Stimulated activated CD4-positive, alpha-beta T cell treated with anti-CD3 and anti-CD28 coated beads, Interleukin-12 subunit alpha, Interleukin-12 subunit beta, amount 100 ng/mL, for 48 hours (primary cell): ENCODE measurements at regions not wholly inside any gene's neighbourhood (a gene's known extent, or its start where the extent isn't known, plus 50 kb on each side); places are given as distances from the start of the nearest gene placed in this dataset.
"Not testable (repeated sequence)": the region's sequence is repeated elsewhere in the genome, so short reads cannot be mapped to it uniquely, and the experiment has no call there.

ENCODE experiments used
- DNase-seq, 3 donors: peaks; one replicate each; pipeline ENCODE4 v3.0.0-alpha.2; 2020; ENCODE audit warnings: low read depth in 2 of 3, low spot score in 1 of 3

DNA sequence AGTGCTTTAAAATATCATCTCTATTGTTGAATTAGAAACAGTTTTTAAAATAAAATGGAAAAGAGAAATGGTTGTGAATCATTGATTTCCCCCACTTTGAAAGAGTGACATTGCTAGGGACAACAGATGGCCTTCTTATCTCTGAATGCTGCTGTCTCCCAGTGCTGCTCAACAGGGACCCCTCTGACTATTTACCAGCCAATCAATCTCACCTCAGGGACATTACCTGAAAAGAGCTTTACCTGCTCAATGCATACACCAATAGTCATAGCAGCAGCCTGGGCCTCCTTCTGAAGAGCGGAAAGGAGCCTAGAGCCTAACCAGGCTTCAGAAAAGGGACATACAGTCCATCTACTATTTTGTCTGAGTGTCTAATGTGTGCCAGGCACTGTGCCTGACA lies 162.8 kb downstream of the CGGBP1 start:
- no peak for DNase-seq

DNA sequence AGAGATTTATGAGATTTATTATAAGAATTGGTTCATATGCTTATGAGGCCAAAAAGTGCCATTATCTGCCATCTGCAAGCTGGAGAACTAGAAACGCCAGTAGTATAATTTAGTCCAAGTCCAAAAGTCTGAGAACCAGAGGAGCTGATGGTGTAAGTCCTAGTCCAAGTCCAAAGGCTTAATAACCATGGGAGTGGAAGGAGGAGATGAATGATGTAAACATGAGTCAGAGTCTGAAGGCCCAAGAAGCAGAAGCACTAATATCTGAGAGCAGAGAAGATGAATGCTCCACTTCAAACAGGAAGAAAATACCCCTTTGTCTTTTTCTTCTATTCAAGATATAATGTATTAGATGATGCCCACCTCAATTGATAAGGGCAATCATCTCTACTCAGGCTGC lies 185.7 kb downstream of the CGGBP1 start:
- DNase-seq = no peak

DNA sequence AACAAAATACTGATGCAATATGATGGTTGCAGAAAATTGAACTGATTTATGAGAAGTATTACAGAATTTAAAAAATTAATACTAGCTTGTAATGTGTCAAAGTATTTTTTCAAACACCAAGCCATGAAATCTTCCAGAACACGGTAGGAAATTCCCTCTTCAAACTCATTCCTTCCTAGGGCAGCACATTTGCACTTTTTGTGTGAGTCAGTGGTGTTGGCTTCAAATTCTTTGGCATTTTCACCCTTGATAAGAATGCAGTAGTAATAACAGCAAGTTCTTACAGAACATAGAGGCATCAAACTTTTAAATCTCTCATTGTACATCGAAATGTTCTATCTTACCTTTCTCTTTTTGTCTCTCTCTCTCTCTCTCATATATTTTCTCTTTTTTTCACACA lies 191.8 kb downstream of the CGGBP1 start:
- DNase-seq = no peak

DNA sequence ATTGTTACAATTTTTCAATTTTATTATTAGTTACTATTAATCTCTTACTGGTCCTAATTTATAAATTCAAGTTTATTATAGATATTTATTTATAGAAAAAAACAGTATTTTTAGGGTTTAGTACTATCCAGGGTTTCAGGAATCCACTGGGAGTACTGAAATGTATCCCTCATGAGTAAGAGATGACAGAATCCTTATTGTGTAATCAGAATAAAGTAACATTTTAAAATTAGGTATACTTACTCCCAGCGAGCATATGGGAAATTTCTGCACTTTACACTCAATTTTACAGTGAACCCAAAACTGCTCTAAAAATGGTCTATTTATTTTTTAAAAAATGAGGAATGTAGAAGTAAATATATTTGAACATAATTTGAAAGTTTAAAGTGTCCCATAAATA lies 202.7 kb downstream of the CGGBP1 start:
- no peak for DNase-seq

DNA sequence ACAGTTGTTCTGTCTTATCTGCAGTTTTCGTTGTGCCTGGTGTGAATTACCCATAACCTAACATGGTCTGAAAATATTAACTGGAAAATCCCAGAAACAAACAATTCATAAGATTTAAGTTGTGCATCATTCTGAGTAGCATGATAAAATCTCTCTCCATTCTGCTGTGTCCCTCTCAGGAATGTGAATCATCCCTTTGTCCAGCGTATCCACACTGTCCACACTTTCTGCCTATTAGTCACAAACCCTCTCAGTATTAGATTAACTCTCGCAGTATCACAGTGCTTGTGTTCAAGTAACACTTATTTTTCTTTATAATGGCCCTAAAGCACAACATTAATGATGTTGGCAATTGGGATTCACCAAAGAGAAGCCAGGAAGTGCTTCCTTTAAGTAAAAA lies 203.2 kb downstream of the CGGBP1 start:
- no peak for DNase-seq

DNA sequence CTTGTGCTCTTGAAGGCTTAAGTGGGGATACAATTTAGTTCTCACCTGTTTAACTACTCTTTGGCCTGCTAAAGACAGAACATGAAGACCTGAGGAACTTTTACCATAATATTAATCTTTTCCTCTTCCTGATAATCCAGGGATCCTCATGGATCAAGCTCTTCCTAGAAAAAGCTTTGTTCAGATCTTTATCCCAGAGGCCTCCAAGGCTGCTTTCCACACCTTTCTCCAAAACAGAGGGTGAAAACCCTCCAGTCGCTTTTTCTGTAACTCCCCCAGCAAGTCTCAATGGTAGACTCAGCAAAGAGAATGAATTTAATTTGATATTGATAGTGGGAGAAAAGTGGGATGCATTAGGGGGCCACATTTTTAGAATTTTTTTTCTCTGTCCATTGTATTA lies 203.6 kb downstream of the CGGBP1 start:
- no peak for DNase-seq

DNA sequence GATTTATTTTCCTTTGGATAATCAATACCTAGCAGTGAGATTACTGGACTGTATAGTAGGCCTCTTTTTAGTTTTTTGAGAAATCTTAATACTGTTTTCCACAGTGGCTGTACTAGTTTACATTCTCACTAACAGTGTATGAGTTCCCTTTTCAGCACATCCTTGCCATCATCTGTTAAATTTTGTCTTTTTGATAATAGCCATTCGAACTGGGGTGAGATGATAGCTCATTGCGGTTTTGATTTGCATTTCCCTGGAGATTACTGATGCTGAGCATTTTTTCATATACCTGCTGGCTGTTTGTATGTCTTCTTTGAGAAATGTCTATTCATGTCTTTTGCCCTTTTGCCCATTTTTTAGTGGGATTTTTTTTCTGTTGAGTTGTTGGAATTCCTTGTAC lies 210.8 kb downstream of the CGGBP1 start:
- no peak for DNase-seq

DNA sequence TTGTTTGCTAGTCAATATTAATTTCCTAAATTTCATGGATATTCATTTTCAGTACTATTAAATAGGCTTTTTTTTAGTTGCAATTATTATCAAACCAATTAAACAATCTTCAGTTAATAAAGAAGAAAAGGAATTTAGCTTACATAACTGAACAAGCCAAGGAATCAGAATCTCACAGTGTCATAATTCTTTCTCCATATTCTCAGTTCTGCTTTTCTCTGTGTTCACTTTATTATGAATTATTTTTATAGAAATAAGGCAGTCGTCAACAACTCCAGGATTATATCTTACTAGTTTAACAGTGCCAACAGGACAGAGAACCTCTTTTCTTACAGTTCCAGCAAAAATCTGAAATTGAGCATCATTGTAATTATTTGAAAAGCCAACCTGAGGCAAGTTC lies 221.7 kb downstream of the CGGBP1 start:
- DNase-seq = no peak

DNA sequence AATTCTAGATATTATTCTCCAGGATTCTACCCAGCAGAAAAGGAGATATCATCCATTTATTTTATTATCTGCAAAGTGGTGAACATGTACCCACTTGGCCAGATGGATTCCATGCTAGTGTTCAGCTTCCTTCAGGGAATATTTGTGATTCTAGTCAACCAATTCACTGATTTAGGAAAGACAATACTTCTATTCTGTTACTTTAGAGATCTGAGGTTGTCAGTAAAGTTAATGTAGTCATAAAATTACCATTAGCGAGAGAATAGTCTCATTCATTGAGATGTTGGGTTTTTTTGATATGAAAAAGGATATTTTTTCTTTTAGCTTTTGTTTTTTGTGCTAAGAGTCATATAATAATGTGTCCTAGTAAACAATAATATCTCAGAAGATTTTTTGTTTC lies 222.8 kb downstream of the CGGBP1 start:
- no peak for DNase-seq

DNA sequence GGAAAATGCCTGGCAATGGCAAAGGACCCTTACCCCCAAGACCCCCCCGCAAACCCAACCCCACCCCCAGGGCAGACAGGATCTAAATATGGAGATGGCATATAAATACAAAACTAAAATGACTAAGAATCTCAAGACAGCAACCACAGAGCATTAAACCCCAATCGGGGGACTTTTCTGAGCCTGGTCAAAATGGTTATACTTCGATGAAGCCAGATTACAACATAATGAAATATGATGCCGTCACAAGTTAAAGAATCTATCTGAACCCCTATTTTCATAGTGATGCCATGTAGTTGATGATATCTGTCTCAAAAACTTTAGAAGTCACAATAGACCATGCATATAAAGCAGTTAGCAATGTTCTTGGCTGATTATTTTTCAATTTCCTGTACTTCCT lies 223.6 kb downstream of the CGGBP1 start:
- DNase-seq = no peak

DNA sequence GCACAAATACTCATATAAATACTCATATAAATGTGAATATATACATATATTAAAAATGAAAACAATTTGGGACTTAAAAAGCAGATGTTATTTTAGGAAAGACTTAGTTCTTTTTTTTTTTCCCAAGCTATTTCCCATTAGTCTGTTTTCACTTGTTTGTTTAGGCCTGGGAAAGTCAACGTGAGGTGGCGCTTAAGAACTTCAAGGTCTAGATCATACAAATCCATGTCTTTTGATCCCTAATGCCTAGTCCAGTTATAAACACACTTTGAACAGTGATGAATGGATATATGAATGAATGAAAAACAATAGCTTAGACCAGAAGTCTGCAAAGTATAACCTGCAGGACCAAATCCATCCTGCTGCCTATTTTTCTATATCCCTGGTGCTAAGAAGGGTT lies 224.5 kb downstream of the CGGBP1 start:
- DNase-seq = no peak

DNA sequence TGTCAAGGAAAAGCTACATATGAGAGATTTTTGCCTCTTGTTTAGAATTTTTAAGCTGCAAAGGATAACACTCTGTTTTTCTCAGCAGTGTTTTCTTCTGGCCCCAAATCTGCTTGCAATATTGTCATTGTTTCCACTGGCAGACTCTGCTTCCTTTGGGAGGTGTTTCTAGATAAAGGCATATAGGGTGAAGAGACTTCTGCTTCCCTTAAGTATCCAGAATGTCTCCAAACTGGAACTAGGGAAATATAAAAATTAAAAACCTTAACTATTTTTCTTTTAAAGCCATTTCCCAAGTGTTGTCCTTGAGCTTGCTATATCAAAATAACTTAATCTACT lies 225.8 kb downstream of the CGGBP1 start:
- DNase-seq = no peak

DNA sequence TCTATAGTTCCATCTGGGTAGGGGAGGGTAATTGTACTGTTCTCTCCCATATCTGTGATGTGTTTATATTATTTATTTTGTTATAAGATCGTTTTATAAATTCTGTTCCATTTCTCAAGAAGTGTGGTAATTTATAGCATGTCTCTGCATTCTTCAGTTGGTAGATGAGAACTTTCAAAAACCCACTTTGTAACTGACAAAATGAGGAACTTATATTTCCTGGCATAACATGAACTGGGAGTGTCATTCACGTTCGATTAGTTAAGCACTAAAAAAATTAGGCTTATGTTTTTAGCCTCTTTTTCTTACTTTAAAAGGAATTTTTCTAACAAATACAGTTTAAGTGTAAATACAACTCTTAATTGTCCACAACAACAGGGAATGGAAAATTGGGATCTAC lies 230.8 kb downstream of the CGGBP1 start:
- DNase-seq = no peak

DNA sequence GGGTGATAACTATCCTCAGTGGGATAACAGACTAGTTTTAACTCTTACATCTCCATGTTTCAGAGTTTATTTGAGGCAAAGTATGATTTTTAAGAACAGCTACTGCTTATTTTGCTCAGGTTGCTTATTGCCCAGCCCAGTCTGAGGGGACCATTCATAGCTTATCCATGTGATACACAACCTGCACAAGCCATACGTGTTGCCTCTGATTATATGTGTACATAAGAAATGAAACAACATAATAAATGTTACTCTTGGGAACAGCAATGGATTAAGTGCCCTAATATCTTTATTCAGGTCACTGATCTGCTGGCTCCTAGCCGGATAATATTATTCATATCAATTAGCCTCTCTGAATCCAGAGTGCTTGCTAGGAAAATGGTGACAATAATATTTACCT lies 236.2 kb downstream of the CGGBP1 start:
- no peak for DNase-seq

DNA sequence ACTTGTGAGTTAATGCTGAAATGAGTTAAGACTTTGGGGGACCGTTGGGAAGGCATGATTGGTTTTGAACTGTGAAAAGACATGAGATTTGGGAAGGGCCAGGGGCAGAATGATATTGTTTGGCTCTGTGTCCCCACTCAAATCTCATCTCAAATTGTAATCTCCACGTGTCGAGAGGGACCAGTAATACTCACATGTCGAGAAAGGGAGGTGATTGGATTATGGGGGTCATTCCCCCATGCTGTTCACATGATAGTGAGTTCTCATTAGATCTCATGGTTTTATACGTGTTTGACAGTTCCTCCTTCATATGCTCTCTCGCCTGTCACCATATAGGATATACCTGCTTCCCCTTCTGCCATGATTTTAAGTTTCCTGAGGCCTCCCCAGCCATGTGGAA lies 245.3 kb downstream of the CGGBP1 start:
- not testable (repeated sequence) for DNase-seq

DNA sequence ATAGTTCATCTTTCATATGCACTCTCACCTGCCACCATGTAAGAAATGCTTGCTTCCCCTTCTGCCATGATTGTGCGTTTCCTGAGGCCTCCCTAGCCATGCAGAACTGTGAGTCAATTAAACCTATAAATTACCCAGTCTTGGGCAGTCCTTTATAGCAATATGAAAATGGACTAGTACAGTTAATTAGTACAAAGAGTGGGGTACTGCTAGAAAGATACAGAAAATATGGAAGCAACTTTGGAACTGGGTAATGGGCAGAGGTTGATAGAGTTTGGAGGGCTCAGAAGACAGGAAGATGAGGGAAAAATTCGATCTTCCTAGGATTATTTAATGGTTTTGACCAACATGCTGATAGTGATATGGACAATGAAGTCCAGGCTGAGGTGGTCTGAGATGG lies 246.9 kb downstream of the CGGBP1 start:
- DNase-seq = no peak

DNA sequence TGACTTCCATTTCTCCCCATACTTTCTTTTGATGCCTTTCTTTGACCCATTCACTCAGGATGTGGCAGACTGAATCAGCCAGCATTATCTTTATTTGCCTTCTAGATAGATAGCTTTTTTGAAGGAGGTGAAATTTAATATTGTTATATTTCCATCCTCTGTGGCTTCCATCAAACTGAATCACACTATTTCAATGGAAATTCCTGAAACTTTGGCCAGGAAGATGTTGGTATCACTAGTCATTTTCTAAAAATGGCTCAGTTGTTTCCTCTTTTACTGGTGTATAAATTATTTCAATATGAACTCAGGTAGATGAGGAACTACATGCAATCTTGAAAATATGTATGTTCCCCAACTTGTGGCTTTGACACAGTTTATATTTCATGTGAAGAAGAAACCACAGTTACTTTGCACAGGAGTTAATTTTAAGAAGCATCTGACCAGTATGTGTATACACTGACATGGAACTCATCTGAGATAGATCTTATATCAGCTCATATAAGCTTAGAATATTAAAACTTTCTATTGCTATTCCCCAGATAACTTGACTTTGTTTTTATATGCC lies 248.3 kb downstream of the CGGBP1 start:
- DNase-seq = no peak

DNA sequence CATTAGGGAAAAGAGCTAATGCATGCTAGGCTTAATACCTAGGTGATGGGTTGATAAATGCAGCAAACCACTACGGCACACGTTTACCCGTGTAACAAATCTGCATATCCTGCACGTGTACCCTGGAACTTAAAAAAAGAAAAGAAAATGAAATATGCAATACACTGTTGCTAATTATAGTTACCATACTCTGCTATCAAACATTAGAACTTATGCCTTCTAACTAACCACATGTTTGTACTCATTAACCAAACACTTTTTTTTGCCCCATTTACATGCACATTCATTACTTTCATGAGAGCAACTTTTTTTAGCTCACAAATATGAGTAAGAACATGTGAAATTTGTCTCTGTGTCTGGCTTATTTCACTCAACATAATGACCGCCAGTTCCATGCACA lies 253.1 kb downstream of the CGGBP1 start:
- DNase-seq = no peak

DNA sequence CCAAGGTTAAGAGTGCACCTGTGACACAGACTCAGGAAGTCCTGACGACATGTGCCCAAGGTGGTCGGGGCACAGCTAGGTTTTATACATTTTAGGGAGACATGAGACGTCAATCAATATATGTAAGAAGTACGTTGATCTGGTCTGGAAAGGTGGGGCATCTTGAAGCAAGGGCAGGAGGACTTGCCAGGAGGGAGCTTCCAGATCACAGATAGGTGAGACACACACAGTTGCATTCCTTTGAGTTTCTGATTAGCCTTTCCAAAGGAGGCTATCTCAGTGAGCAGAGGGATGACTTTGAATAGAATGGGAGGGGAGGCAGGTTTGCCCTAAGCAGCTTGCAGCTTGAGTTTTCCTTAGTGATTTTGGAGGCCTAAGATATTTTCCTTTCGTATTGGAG lies 257.4 kb downstream of the CGGBP1 start:
- no peak for DNase-seq

DNA sequence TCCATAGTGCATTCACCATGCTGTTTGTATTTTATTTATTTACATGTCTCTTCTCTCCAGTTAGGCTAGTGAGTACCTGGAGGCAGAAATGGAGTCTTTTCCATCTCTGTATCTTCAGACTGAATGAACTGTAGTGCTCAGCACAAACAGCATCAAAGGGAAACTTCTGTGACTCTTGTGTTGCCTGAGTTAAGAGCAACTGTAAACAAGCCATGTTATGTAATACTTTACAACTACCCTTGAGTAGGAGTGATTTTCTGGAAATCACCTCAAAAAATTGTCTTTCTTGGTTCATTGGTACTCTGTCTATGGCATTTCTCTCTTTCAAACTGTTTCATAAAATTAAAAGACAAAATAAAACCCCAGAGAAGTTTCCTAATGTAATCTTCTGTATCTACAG lies 258.3 kb downstream of the CGGBP1 start:
- DNase-seq = no peak

DNA sequence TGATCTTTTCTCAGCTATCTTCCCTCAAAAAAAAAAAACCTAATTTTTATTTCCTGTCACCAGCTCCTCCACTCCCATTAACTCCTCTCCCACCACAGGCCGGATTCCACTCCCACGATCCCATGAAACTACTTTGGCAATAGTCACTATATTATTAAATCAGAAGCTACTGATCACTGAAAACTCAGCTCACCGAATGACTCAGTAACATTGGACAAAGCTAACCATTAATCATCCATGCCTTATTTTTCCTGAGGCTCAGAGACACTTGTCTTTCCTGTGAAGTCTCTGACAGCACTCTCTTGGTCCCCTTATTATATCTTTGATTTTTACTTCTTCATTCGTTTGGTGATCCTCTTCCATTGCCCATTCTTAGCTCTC lies 260.2 kb downstream of the CGGBP1 start:
- no peak for DNase-seq

DNA sequence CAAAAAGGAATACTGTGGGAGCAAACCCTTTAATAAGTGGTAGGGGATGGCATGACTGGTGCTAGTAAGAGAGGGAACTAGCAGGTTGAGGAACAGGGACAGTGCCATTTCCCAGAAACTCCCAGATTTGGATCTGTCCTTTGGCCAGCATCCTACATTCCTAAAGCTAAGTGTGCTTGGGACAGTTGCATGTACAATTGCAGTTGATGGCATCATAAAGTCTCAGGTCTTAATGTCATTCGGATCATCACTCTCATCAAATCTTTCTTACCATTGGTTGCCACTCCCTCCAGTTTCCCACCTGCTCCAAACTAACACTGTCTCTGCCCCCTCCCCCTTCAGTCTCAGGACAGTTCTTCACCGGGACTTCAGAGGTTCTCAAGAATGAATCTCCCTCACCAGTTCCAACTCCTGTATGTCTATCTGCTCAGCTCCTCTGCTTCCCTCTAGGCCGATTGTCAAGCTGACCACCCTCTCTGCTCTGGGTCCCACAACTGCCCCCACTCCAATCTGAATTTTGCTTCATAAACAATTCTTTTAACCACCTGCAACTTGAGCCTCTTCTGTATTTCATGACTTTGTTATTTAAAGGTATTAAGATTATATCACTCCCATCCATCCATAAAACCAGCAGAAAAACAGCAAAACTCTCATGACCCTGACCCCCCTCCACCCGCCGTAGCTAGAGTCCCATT lies 260.8 kb downstream of the CGGBP1 start:
- DNase-seq = no peak

DNA sequence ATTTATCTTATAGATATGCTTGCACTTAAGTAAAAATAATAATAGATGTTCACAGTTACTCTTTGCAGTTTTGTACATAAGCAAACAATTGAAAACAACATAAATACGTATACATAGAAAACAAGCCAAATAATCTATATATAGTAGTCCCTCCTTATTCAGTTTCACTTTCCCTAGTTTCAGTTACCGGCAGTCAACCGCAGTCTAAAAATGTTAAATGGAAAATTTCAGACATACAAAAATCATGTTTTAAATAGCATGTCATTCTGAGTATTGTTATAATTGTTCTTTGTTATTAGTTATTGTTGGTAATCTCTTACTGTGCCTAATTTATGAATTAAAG lies 262.0 kb downstream of the CGGBP1 start:
- no peak for DNase-seq
